ENCODE measurements at regions not wholly inside any gene's neighbourhood (a gene's known extent, or its start where the extent isn't known, plus 50 kb on each side); places are given as distances from the start of the nearest gene placed in this dataset.
"Not testable (repeated sequence)": the region's sequence is repeated elsewhere in the genome, so short reads cannot be mapped to it uniquely, and the experiment has no call there.

GRCh38 chr2:38461470-38461869 lies 84.4 kb upstream of the ATL2 start:
- no peak for DNase-seq (ENCODE audit: low read depth in 1 of 2, low spot score in 1 of 2)
- H3K27me3 ChIP-seq (ENCODE audit: insufficient read depth, poor library complexity, severe bottlenecking) = no peaks in the 10 kb centered on the region
- TF ChIP-seq POLR2AphosphoS5 (IDR thresholded peaks at IDR 0.05; ENCODE audit: low read depth) = no peak
- no peak for TF ChIP-seq CTCF (IDR thresholded peaks at IDR 0.05; ENCODE audit: insufficient read depth, low read length)
- no peak for TF ChIP-seq REST (IDR thresholded peaks at IDR 0.05; ENCODE audit: insufficient replicate concordance, low read depth)
- no peak for TF ChIP-seq GABPA (IDR thresholded peaks at IDR 0.05; ENCODE audit: low read depth)
- TF ChIP-seq SPI1 (IDR thresholded peaks at IDR 0.05; ENCODE audit: borderline replicate concordance, low read depth) = no peak
- H3K27ac ChIP-seq (replicated peaks) = no peak overlapping the region
- no peak overlapping the region for H3K4me3 ChIP-seq (replicated peaks; ENCODE audit: insufficient read depth, low read length)

- DNase-seq (ENCODE audit: low read depth in 1 of 2, low spot score in 1 of 2) = no peak
- no peaks in the 10 kb centered on the region for H3K27me3 ChIP-seq (ENCODE audit: insufficient read depth, poor library complexity, severe bottlenecking)
- H3K4me3 ChIP-seq (replicated peaks; ENCODE audit: insufficient read depth, low read length) = no peak overlapping the region
- no peak overlapping the region for H3K27ac ChIP-seq (replicated peaks)
- no peak for TF ChIP-seq CTCF (IDR thresholded peaks at IDR 0.05; ENCODE audit: insufficient read depth, low read length)
Measured at GRCh38 chr2:38460313-38460712, 83.2 kb upstream of the ATL2 start.

- no peak for TF ChIP-seq SPI1 (IDR thresholded peaks at IDR 0.05; ENCODE audit: borderline replicate concordance, low read depth)
- TF ChIP-seq CTCF (IDR thresholded peaks at IDR 0.05; ENCODE audit: insufficient read depth, low read length) = no peak
- TF ChIP-seq REST (IDR thresholded peaks at IDR 0.05; ENCODE audit: insufficient replicate concordance, low read depth) = no peak
- TF ChIP-seq POLR2AphosphoS5 (IDR thresholded peaks at IDR 0.05; ENCODE audit: low read depth) = no peak
- no peak for TF ChIP-seq GABPA (IDR thresholded peaks at IDR 0.05; ENCODE audit: low read depth)
- Histone ChIP-seq H3K4me3 (replicated peaks; ENCODE audit: insufficient read depth, low read length) (no peak overlapping the region), H3K27me3 (ENCODE audit: insufficient read depth, poor library complexity, severe bottlenecking) (no peaks in the 10 kb centered on the region), H3K27ac (replicated peaks) (no peak overlapping the region)
- DNase-seq (ENCODE audit: low read depth in 1 of 2, low spot score in 1 of 2) = no peak
Measured at GRCh38 chr2:38454081-38454480, 77.0 kb upstream of the ATL2 start.

GRCh38 chr2:38451778-38452177 lies 74.7 kb upstream of the ATL2 start:
- TF ChIP-seq SPI1 (IDR thresholded peaks at IDR 0.05; ENCODE audit: borderline replicate concordance, low read depth) = peak; percentile 54; the same call in 1 of the 2 replicates
- H3K27ac ChIP-seq (replicated peaks); H3K27me3 ChIP-seq (ENCODE audit: insufficient read depth, poor library complexity, severe bottlenecking); H3K4me3 ChIP-seq (replicated peaks; ENCODE audit: insufficient read depth, low read length); DNase-seq (ENCODE audit: low read depth in 1 of 2, low spot score in 1 of 2): not testable (repeated sequence)
